Keratinocyte (primary cell): ENCODE measurements at regions not wholly inside any gene's neighbourhood (a gene's known extent, or its start where the extent isn't known, plus 50 kb on each side); places are given as distances from the start of the nearest gene placed in this dataset.

Experiments used
- DNase-seq: peaks from one replicate; pipeline ENCODE4 v3.0.0-alpha.2; 2011; ENCODE audit warnings: low read depth, missing footprints, low spot score
- FAIRE-seq: peaks from 2 replicates; lab custom pipeline; 2011; peaks lifted over from hg19 to GRCh38; lab: Jason Lieb, UNC
- H2AFZ ChIP-seq: 2 replicates; pipeline ENCODE4 v1.6.0; 2012; ENCODE audit warnings: low read length, control low read depth, inconsistent platforms; ENCODE audit not compliant: control insufficient read depth
- H3K27ac ChIP-seq: 2 replicates; pipeline ENCODE4 v1.5.1; 2011; ENCODE audit warnings: low read length; ENCODE audit not compliant: control insufficient read depth, insufficient read depth
- H3K27me3 ChIP-seq: 3 replicates; pipeline ENCODE4 v1.6.0; 2011; ENCODE audit warnings: low read length; ENCODE audit not compliant: control insufficient read depth, insufficient read depth; ENCODE audit errors: extremely low read depth
- H3K36me3 ChIP-seq, 2 experiments: 2 replicates in 1 of 2; 3 replicates in 1 of 2; pipeline ENCODE4 v1.5.1; 2011; ENCODE audit warnings: low read length in 2 of 2, mild to moderate bottlenecking in 1 of 2; ENCODE audit not compliant: control insufficient read depth in 2 of 2, insufficient read depth in 2 of 2; ENCODE audit errors: extremely low read depth in 1 of 2
- H3K4me1 ChIP-seq: 3 replicates; pipeline ENCODE4 v1.5.1; 2011; ENCODE audit warnings: low read length; ENCODE audit not compliant: control insufficient read depth, insufficient read depth; ENCODE audit errors: extremely low read depth
- H3K4me2 ChIP-seq: 3 replicates; pipeline ENCODE4 v1.6.0; 2011; ENCODE audit warnings: low read depth, low read length; ENCODE audit not compliant: control insufficient read depth, insufficient read depth; ENCODE audit errors: extremely low read depth
- H3K4me3 ChIP-seq, 3 experiments: fragments of 200-600 bp in 1 of 3; sonication (generic) in 1 of 3; 2 replicates in 2 of 3; 3 replicates in 1 of 3; pipeline ENCODE4 v1.5.1; 2011 to 2016; ENCODE audit warnings: low read length in 3 of 3, mild to moderate bottlenecking in 3 of 3, control low read depth in 2 of 3, inconsistent platforms in 1 of 3, low read depth in 1 of 3, mixed read lengths in 1 of 3, mixed run types in 1 of 3, moderate library complexity in 1 of 3; ENCODE audit not compliant: control insufficient read depth in 2 of 3, insufficient read depth in 2 of 3; ENCODE audit errors: extremely low read depth in 1 of 3
- H3K79me2 ChIP-seq: 2 replicates; pipeline ENCODE4 v1.6.0; 2012; ENCODE audit warnings: low read length; ENCODE audit not compliant: control insufficient read depth, insufficient read depth
- H3K9ac ChIP-seq: 3 replicates; pipeline ENCODE4 v1.6.0; 2011; ENCODE audit warnings: low read length; ENCODE audit not compliant: control insufficient read depth, insufficient read depth; ENCODE audit errors: extremely low read depth
- H3K9me1 ChIP-seq: 3 replicates; pipeline ENCODE4 v1.6.0; 2011; ENCODE audit warnings: low read length; ENCODE audit not compliant: control insufficient read depth, insufficient read depth; ENCODE audit errors: extremely low read depth
- H3K9me3 ChIP-seq: 2 replicates; pipeline ENCODE4 v1.5.1; 2012; ENCODE audit warnings: low read depth, low read length; ENCODE audit not compliant: control insufficient read depth
- H4K20me1 ChIP-seq: 3 replicates; pipeline ENCODE4 v1.6.0; 2011; ENCODE audit warnings: low read length; ENCODE audit not compliant: control insufficient read depth, insufficient read depth; ENCODE audit errors: extremely low read depth
- EZH2 ChIP-seq: IDR thresholded peaks from one replicate; pipeline ENCODE4 v1.6.1; 2012; ENCODE audit warnings: inconsistent platforms, mild to moderate bottlenecking, low read length, moderate library complexity
- dilution Hi-C: fragments of 300-500 bp; cut with MboI; formaldehyde crosslinking; loops from one replicate; pipeline ENCODE4 v1.7.0; 2020; ENCODE audit warnings: low sequenced_read_pairs; ENCODE audit not compliant: extremely low pct_ligation_motif_present
- TF ChIP-seq, protein P1 (sequence below), 3 experiments: IDR thresholded peaks in 1 of 3; conservative IDR thresholded peaks in 1 of 3; optimal IDR thresholded peaks in 1 of 3; 2 replicates in 2 of 3; 3 replicates in 1 of 3; pipeline versions ENCODE3 to v1.5.1; 2011; ENCODE audit warnings: low read length in 3 of 3, mild to moderate bottlenecking in 3 of 3, moderate library complexity in 2 of 3, control low read depth in 1 of 3, inconsistent platforms in 1 of 3; ENCODE audit not compliant: insufficient read depth in 2 of 3; ENCODE audit errors: extremely low read depth in 1 of 3

DNA sequence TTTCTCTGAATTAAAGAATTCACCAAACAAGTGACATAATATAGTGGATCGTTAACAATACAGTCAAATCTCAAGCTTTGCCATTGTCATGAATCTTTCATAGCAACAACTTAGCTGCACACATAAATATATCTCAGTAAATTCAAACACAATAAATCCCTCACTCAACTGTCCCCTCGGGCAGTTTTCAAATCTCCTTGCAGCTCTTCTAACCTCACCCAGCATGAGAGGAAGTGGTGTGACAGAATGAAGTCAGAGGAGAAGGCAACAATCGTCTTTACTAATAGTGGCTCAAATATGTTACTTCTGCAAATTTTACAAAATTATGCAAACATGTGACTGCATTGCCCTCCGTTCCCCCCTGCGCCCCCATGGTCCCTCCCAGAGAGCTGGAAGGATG, 148.2 kb downstream of the RAP2A start:
- dilution Hi-C loops: no loop called here
- no peak overlapping the region for H3K4me2 ChIP-seq
- no peaks in the 10 kb centered on the region for H4K20me1 ChIP-seq
- DNase-seq (no peak), FAIRE-seq (no peak)
- no peaks in the 10 kb centered on the region for H3K36me3 ChIP-seq
- no peak overlapping the region for H2AFZ ChIP-seq
- no peaks in the 10 kb centered on the region for H3K79me2 ChIP-seq
- no peaks in the 10 kb centered on the region for H3K9me3 ChIP-seq
- no peak overlapping the region for H3K4me3 ChIP-seq
- H3K27ac ChIP-seq: no peak overlapping the region
- H3K4me1 ChIP-seq: no peaks in the 10 kb centered on the region
- no peaks in the 10 kb centered on the region for H3K27me3 ChIP-seq
- no peaks in the 10 kb centered on the region for H3K9me1 ChIP-seq
- H3K9ac ChIP-seq: no peak overlapping the region
- no peak for TF ChIP-seq EZH2
- TF ChIP-seq, protein P1, sequence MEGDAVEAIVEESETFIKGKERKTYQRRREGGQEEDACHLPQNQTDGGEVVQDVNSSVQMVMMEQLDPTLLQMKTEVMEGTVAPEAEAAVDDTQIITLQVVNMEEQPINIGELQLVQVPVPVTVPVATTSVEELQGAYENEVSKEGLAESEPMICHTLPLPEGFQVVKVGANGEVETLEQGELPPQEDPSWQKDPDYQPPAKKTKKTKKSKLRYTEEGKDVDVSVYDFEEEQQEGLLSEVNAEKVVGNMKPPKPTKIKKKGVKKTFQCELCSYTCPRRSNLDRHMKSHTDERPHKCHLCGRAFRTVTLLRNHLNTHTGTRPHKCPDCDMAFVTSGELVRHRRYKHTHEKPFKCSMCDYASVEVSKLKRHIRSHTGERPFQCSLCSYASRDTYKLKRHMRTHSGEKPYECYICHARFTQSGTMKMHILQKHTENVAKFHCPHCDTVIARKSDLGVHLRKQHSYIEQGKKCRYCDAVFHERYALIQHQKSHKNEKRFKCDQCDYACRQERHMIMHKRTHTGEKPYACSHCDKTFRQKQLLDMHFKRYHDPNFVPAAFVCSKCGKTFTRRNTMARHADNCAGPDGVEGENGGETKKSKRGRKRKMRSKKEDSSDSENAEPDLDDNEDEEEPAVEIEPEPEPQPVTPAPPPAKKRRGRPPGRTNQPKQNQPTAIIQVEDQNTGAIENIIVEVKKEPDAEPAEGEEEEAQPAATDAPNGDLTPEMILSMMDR (optimal IDR thresholded peaks at IDR 0.05 in 1 of 3, IDR thresholded peaks at IDR 0.05 in 1 of 3, conservative IDR thresholded peaks at IDR 0.05 in 1 of 3; ENCODE audit: extremely low read depth in 1 of 3, insufficient read depth in 2 of 3, low read length in 3 of 3): no peak

DNA sequence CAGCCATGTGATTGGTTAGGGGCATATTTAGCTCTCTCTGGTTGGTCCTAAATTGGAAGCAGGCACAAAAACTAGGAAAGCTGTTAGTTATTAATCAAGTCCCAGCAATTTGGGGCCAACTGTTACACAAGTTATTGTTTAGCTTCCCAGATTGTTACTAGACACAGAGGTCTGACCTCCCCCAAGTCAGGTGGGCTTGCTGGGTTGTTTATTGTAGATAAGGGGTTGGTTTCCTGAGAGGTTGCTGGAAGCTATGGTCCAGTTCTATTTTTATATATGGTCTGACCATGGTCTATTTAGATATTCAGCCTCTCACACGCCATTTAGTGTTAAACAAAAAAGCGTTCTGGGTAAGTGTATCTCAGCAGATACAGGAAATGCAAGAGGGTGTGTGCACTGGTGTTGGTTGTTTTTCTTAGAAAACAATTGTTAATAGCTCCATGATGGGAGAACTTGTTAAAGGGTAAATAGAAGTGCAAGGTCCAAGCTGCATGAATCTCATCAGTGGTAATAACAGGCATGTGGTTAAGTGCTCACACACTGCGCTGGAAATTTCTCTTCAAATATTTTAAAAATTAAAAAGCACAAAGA, 150.0 kb downstream of the RAP2A start:
- Histone ChIP-seq H3K36me3 (no peaks in the 10 kb centered on the region), H4K20me1 (no peaks in the 10 kb centered on the region), H3K9me3 (no peaks in the 10 kb centered on the region), H3K4me1 (no peaks in the 10 kb centered on the region), H3K9me1 (no peaks in the 10 kb centered on the region), H3K4me2 (no peak overlapping the region), H3K27me3 (no peaks in the 10 kb centered on the region), H3K9ac (no peak overlapping the region), H2AFZ (no peak overlapping the region), H3K4me3 (no peak overlapping the region), H3K27ac (no peak overlapping the region), H3K79me2 (no peaks in the 10 kb centered on the region)
- TF ChIP-seq EZH2: no peak
- TF ChIP-seq, protein P1 (optimal IDR thresholded peaks at IDR 0.05 in 1 of 3, IDR thresholded peaks at IDR 0.05 in 1 of 3, conservative IDR thresholded peaks at IDR 0.05 in 1 of 3; ENCODE audit: extremely low read depth in 1 of 3, insufficient read depth in 2 of 3, low read length in 3 of 3): no peak
- DNase-seq (no peak), FAIRE-seq (no peak)
- dilution Hi-C loops: no loop called here
